ENCODE measurements at regions not wholly inside any gene's neighbourhood (a gene's known extent, or its start where the extent isn't known, plus 50 kb on each side); places are given as distances from the start of the nearest gene placed in this dataset.

DNA sequence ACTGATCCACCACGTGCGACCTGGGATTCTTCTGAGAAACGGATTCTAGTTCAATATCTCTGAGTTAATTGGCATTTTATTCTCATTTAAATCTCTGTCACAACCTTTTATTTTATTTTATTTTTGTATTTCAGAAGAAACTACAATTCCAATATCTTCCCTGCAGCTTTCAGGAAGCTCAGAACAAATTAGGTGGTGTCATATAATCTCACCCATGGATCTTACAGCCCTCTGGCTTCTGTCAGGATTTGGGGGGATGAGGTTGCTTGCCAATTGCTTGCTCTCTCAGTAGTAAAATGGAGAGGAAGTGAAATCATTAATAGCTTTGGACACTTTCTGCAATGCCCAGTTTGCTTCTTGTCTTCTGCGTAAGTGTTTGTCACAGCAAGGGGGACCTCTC, 205.4 kb downstream of the TLE3 start:
- TF ChIP-seq, protein P1, sequence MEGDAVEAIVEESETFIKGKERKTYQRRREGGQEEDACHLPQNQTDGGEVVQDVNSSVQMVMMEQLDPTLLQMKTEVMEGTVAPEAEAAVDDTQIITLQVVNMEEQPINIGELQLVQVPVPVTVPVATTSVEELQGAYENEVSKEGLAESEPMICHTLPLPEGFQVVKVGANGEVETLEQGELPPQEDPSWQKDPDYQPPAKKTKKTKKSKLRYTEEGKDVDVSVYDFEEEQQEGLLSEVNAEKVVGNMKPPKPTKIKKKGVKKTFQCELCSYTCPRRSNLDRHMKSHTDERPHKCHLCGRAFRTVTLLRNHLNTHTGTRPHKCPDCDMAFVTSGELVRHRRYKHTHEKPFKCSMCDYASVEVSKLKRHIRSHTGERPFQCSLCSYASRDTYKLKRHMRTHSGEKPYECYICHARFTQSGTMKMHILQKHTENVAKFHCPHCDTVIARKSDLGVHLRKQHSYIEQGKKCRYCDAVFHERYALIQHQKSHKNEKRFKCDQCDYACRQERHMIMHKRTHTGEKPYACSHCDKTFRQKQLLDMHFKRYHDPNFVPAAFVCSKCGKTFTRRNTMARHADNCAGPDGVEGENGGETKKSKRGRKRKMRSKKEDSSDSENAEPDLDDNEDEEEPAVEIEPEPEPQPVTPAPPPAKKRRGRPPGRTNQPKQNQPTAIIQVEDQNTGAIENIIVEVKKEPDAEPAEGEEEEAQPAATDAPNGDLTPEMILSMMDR (conservative IDR thresholded peaks at IDR 0.05; ENCODE audit: low read length) = no peak
- no peak for TF ChIP-seq EZH2phosphoT487 (IDR thresholded peaks at IDR 0.05; ENCODE audit: borderline replicate concordance, low read depth, low read length)
